ENCODE measurements at regions not wholly inside any gene's neighbourhood (a gene's known extent, or its start where the extent isn't known, plus 50 kb on each side); places are given as distances from the start of the nearest gene placed in this dataset.

DNA sequence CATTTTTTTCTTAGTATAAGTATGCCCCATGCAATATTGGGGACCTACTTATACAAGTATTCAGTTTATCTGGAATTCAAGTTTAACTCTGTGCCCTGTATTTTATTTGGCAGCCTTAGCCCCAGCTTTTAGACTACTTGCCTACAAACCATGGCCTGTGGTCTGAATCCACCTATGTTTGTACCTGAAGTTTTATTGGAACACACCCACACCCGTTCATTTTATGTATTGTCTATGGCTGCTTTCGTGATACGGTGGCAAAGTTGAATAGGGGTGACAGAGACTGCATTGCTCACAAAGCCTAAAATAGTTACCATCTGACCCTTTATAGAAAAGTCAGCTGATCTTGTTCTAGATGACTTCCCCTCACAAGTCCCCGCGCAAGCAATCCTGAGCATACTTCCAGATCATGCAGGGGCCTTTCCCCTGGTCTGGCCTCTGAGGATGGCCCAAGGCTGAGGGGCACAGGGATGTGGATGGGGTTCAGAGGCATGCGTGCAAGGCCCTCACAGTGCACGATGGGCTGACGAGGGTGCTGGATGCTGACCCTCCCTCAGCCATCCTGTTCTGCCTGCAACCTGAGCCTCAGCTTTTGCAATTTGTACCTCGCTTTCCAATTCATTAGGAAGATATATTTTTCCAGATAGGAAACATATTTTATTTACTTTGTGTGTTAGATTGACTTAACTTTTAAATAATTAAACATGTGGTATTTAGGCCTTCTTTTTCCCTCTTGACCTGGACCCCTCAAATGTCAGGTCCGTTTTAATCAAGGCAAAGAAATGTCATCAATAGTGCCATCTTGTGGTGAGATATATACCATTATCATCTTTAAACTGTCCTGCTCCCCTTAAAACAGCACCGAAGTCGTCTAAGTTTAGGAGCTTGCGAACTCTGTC, 527.3 kb upstream of the CCDC196 start:
- no peak overlapping the region for H3K4me3 Mint-ChIP-seq (ENCODE audit: unreplicated experiment)
- DNase-seq = no peak

DNA sequence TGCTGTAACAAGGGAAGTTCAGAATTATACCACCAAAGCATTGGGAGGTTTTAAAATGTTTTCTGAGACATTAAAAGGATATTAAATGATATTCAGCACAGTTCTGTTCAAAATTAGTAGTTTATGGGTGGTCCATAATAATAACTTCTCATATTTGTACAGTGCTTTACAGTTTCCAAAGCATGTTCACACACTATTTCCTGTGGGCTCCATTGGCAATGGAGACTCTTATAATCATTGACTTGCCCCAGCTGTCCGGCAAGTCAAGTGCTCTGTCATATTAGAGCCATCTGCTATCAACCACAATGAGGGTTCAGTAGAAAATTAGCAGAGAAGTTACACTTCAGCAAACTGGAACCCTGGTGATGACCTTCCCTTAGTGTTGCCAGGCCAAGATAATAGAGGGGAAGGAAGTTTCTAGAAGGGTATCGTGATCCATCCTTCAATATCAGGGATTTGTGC, 526.6 kb upstream of the CCDC196 start:
- Mint-ChIP-seq H3K4me3 (ENCODE audit: unreplicated experiment) (no peak overlapping the region), H3K27me3 (ENCODE audit: unreplicated experiment) (peaks cover 2% of the 10 kb centered on the region), H3K9me3 (ENCODE audit: unreplicated experiment) (no peaks in the 10 kb centered on the region), H3K27ac (ENCODE audit: unreplicated experiment) (no peak overlapping the region), H3K36me3 (ENCODE audit: unreplicated experiment) (no peaks in the 10 kb centered on the region), H3K4me1 (ENCODE audit: low read depth, unreplicated experiment) (peaks cover 5% of the 10 kb centered on the region)
- no peak for DNase-seq
- TF ChIP-seq, protein P1, sequence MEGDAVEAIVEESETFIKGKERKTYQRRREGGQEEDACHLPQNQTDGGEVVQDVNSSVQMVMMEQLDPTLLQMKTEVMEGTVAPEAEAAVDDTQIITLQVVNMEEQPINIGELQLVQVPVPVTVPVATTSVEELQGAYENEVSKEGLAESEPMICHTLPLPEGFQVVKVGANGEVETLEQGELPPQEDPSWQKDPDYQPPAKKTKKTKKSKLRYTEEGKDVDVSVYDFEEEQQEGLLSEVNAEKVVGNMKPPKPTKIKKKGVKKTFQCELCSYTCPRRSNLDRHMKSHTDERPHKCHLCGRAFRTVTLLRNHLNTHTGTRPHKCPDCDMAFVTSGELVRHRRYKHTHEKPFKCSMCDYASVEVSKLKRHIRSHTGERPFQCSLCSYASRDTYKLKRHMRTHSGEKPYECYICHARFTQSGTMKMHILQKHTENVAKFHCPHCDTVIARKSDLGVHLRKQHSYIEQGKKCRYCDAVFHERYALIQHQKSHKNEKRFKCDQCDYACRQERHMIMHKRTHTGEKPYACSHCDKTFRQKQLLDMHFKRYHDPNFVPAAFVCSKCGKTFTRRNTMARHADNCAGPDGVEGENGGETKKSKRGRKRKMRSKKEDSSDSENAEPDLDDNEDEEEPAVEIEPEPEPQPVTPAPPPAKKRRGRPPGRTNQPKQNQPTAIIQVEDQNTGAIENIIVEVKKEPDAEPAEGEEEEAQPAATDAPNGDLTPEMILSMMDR (IDR thresholded peaks at IDR 0.05; ENCODE audit: partially characterized antibody, unreplicated experiment) = peak; percentile 41

More for the DNA sequence above, 527.3 kb upstream of the CCDC196 start:
- TF ChIP-seq, protein P1 (IDR thresholded peaks at IDR 0.05; ENCODE audit: partially characterized antibody, unreplicated experiment) = peak; percentile 68
- Mint-ChIP-seq H3K9me3 (ENCODE audit: unreplicated experiment) (no peaks in the 10 kb centered on the region), H3K36me3 (ENCODE audit: unreplicated experiment) (no peaks in the 10 kb centered on the region), H3K27ac (ENCODE audit: unreplicated experiment) (no peak overlapping the region), H3K4me1 (ENCODE audit: low read depth, unreplicated experiment) (peaks cover 5% of the 10 kb centered on the region), H3K27me3 (ENCODE audit: unreplicated experiment) (peaks cover 2% of the 10 kb centered on the region)

DNA sequence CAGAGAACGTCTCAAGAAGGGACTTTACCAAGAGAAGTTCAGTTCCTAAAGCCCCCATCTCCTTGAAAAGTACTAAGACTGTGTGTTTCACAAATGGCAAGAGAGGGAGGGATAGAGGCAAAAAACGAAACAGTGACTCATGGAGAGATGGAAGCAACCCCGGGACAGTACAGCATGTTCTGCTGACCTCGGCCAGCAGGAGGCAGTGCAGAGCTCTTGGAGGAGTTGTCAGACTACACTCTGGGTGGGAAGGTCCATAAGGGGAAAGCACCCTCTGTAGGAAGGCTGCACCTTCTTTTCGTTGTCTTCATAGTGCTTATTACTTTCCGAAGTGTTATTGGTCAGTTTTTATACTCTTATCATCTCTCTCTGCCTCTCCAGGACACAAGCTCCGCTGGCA, 525.2 kb upstream of the CCDC196 start:
- DNase-seq = peak; percentile 82

DNA sequence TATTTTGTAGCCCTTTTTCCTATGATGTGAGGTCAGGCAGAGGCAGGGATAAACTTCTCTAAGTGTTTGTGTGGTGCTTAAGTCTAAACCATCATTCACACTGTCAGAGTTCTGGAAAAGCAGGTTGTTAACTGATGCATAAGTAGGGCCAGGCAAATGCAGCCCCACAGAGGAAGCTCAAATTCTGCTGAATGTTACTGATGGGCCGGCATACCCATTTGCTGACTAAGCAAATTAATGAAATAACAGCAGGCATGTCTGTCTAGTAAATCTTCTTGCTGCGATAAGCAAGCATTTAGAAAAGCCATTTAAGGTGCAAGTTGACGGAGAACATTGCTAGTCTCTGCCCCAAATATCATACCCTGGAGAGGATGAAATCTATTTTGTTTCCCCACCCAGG, 523.2 kb upstream of the CCDC196 start:
- DNase-seq = no peak
- H3K4me1 Mint-ChIP-seq (ENCODE audit: low read depth, unreplicated experiment) = peaks cover 5% of the 10 kb centered on the region
- H3K9me3 Mint-ChIP-seq (ENCODE audit: unreplicated experiment) = no peaks in the 10 kb centered on the region
- H3K27ac Mint-ChIP-seq (ENCODE audit: unreplicated experiment) = no peak overlapping the region
- no peak overlapping the region for H3K4me3 Mint-ChIP-seq (ENCODE audit: unreplicated experiment)
- H3K27me3 Mint-ChIP-seq (ENCODE audit: unreplicated experiment) = peaks cover 2% of the 10 kb centered on the region
- no peaks in the 10 kb centered on the region for H3K36me3 Mint-ChIP-seq (ENCODE audit: unreplicated experiment)
- TF ChIP-seq, protein P1 (IDR thresholded peaks at IDR 0.05; ENCODE audit: partially characterized antibody, unreplicated experiment) = no peak

More for the DNA sequence above, 525.2 kb upstream of the CCDC196 start:
- peaks cover 5% of the 10 kb centered on the region for H3K4me1 Mint-ChIP-seq (ENCODE audit: low read depth, unreplicated experiment)
- H3K36me3 Mint-ChIP-seq (ENCODE audit: unreplicated experiment) = no peaks in the 10 kb centered on the region
- TF ChIP-seq, protein P1 (IDR thresholded peaks at IDR 0.05; ENCODE audit: partially characterized antibody, unreplicated experiment) = peak; percentile 79
- H3K27me3 Mint-ChIP-seq (ENCODE audit: unreplicated experiment) = peaks cover 2% of the 10 kb centered on the region
- no peaks in the 10 kb centered on the region for H3K9me3 Mint-ChIP-seq (ENCODE audit: unreplicated experiment)
- no peak overlapping the region for H3K4me3 Mint-ChIP-seq (ENCODE audit: unreplicated experiment)
- H3K27ac Mint-ChIP-seq (ENCODE audit: unreplicated experiment) = no peak overlapping the region

DNA sequence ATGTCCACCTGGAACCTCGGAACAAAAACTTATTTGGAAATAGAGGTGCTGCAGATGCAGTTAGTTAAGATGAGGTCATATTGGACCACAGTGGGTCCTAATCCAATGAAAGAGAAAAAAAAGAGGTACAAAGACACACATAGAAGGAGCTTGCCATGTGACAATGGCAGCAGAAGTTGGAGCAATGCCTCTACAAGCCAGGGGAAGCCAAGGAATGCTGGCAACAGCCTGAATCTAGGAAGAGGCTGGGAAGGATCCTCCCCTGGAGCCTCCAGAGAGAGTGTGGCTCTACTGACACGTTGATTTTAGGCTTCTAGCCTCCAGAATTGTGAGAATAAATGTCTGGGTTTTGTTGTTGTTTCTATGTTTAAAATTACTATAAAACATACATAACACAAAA, 521.8 kb upstream of the CCDC196 start:
- DNase-seq = no peak
- Mint-ChIP-seq H3K4me1 (ENCODE audit: low read depth, unreplicated experiment) (peaks cover 5% of the 10 kb centered on the region), H3K27me3 (ENCODE audit: unreplicated experiment) (peaks cover 2% of the 10 kb centered on the region), H3K36me3 (ENCODE audit: unreplicated experiment) (no peaks in the 10 kb centered on the region), H3K4me3 (ENCODE audit: unreplicated experiment) (no peak overlapping the region), H3K27ac (ENCODE audit: unreplicated experiment) (no peak overlapping the region), H3K9me3 (ENCODE audit: unreplicated experiment) (no peaks in the 10 kb centered on the region)
- TF ChIP-seq, protein P1 (IDR thresholded peaks at IDR 0.05; ENCODE audit: partially characterized antibody, unreplicated experiment) = no peak
